H9 (cell line): ENCODE measurements at regions not wholly inside any gene's neighbourhood (a gene's known extent, or its start where the extent isn't known, plus 50 kb on each side); places are given as distances from the start of the nearest gene placed in this dataset.

Source experiments
- DNase-seq: peaks from one replicate; pipeline ENCODE4 v3.0.0-alpha.2; 2017
- H2AFZ ChIP-seq: one replicate; pipeline ENCODE4 v1.6.1; 2013; ENCODE audit warnings: mild to moderate bottlenecking, low read length, control low read depth, moderate library complexity
- H2AK5ac ChIP-seq: 2 replicates; pipeline ENCODE4 v1.6.1; 2013; ENCODE audit warnings: low read length, control low read depth, mixed read lengths; ENCODE audit not compliant: insufficient read length
- H2BK120ac ChIP-seq: one replicate; pipeline ENCODE4 v1.6.1; 2013; ENCODE audit warnings: low read depth, mild to moderate bottlenecking, low read length, control low read depth, inconsistent platforms; ENCODE audit not compliant: poor library complexity, severe bottlenecking
- H2BK12ac ChIP-seq: 2 replicates; pipeline ENCODE4 v1.6.1; 2013; ENCODE audit warnings: low read length, control low read depth, mixed read lengths, low read depth; ENCODE audit not compliant: insufficient read length
- H2BK15ac ChIP-seq: 2 replicates; pipeline ENCODE4 v1.6.1; 2013; ENCODE audit warnings: low read depth, low read length, control low read depth
- H2BK20ac ChIP-seq: one replicate; pipeline ENCODE4 v1.6.1; 2013; ENCODE audit warnings: low read depth, mild to moderate bottlenecking, low read length, control low read depth, inconsistent platforms; ENCODE audit not compliant: poor library complexity, severe bottlenecking
- H2BK5ac ChIP-seq: 2 replicates; pipeline ENCODE4 v1.6.1; 2013; ENCODE audit warnings: low read length, control low read depth, mixed read lengths; ENCODE audit not compliant: insufficient read length
- H3K14ac ChIP-seq: 2 replicates; pipeline ENCODE4 v1.6.1; 2013; ENCODE audit warnings: low read length, control low read depth; ENCODE audit not compliant: insufficient read depth
- H3K18ac ChIP-seq: 2 replicates; pipeline ENCODE4 v1.6.1; 2013; ENCODE audit warnings: low read depth, mild to moderate bottlenecking, mixed read lengths, low read length, control low read depth; ENCODE audit not compliant: insufficient read length
- H3K23ac ChIP-seq: 2 replicates; pipeline ENCODE4 v1.6.1; 2013; ENCODE audit warnings: low read length, control low read depth, mixed read lengths, low read depth; ENCODE audit not compliant: insufficient read length
- H3K23me2 ChIP-seq: 2 replicates; pipeline ENCODE4 v1.6.1; 2013; ENCODE audit warnings: low read depth, mild to moderate bottlenecking, mixed read lengths, low read length, control low read depth; ENCODE audit not compliant: insufficient read length, poor library complexity, severe bottlenecking
- H3K27ac ChIP-seq: 2 replicates; pipeline ENCODE4 v1.5.1; 2013; ENCODE audit warnings: low read length, control low read depth, mixed read lengths, low read depth; ENCODE audit not compliant: insufficient read length
- H3K27me3 ChIP-seq: 2 replicates; pipeline ENCODE4 v1.6.1; 2013; ENCODE audit warnings: low read length, control low read depth, inconsistent platforms; ENCODE audit not compliant: insufficient read depth
- H3K4ac ChIP-seq: 2 replicates; pipeline ENCODE4 v1.6.1; 2013; ENCODE audit warnings: low read depth, mild to moderate bottlenecking, control low read depth, inconsistent platforms, low read length, moderate library complexity
- H3K4me1 ChIP-seq: 2 replicates; pipeline ENCODE4 v1.6.1; 2013; ENCODE audit warnings: low read length, control low read depth, inconsistent platforms; ENCODE audit not compliant: insufficient read depth
- H3K4me2 ChIP-seq: 2 replicates; pipeline ENCODE4 v1.6.1; 2013; ENCODE audit warnings: low read length, control low read depth, mixed read lengths; ENCODE audit not compliant: insufficient read length, insufficient read depth
- H3K56ac ChIP-seq: 2 replicates; pipeline ENCODE4 v1.6.1; 2013; ENCODE audit warnings: low read depth, mild to moderate bottlenecking, mixed read lengths, low read length, control low read depth; ENCODE audit not compliant: insufficient read length
- H3K79me1 ChIP-seq: 2 replicates; pipeline ENCODE4 v1.6.1; 2013; ENCODE audit warnings: low read depth, mild to moderate bottlenecking, moderate library complexity, low read length, control low read depth, inconsistent platforms; ENCODE audit not compliant: insufficient read depth, poor library complexity, severe bottlenecking
- H3K79me2 ChIP-seq: 2 replicates; pipeline ENCODE4 v1.6.1; 2013; ENCODE audit warnings: low read length, control low read depth, inconsistent platforms; ENCODE audit not compliant: insufficient read depth
- H3K9ac ChIP-seq: 2 replicates; pipeline ENCODE4 v1.6.1; 2013; ENCODE audit warnings: low read length, control low read depth, mixed read lengths; ENCODE audit not compliant: insufficient read length; ENCODE audit errors: extremely low read depth
- H3K9me3 ChIP-seq: one replicate; pipeline ENCODE4 v1.6.1; 2013; ENCODE audit warnings: low read depth, low read length, inconsistent platforms; ENCODE audit not compliant: control insufficient read depth
- H3T11ph ChIP-seq: one replicate; pipeline ENCODE4 v1.6.1; 2013; ENCODE audit warnings: mild to moderate bottlenecking, low read length, control low read depth, inconsistent platforms
- H4K20me1 ChIP-seq: one replicate; pipeline ENCODE4 v1.6.1; 2013; ENCODE audit not compliant: control insufficient read depth, insufficient read length, insufficient read depth
- H4K5ac ChIP-seq: 2 replicates; pipeline ENCODE4 v1.6.1; 2013; ENCODE audit warnings: low read depth, mild to moderate bottlenecking, mixed read lengths, low read length, control low read depth; ENCODE audit not compliant: insufficient read length
- H4K8ac ChIP-seq: replicated peaks from 2 replicates; pipeline ENCODE4 v1.6.1; 2013; ENCODE audit warnings: low read length, control low read depth, mixed read lengths, low read depth; ENCODE audit not compliant: insufficient read length
- H4K91ac ChIP-seq: 2 replicates; pipeline ENCODE4 v1.6.1; 2013; ENCODE audit warnings: low read depth, mild to moderate bottlenecking, moderate library complexity, mixed read lengths, low read length, control low read depth; ENCODE audit not compliant: insufficient read length
- H3K27ac Mint-ChIP-seq, 3 experiments: 2 replicates in 2 of 3; 3 replicates in 1 of 3; pipeline ENCODE4 v1.8.0; 2020 to 2021; ENCODE audit warnings: mixed read lengths in 3 of 3, mild to moderate bottlenecking in 1 of 3, moderate library complexity in 1 of 3
- H3K27me3 Mint-ChIP-seq: 2 replicates; pipeline ENCODE4 v1.8.0; 2021; ENCODE audit warnings: low read depth, mild to moderate bottlenecking, moderate library complexity, mixed read lengths
- H3K36me3 Mint-ChIP-seq, 3 experiments: 2 replicates in 2 of 3; 3 replicates in 1 of 3; pipeline ENCODE4 v1.8.0; 2020 to 2021; ENCODE audit warnings: low read depth in 3 of 3, mixed read lengths in 3 of 3; ENCODE audit not compliant: insufficient read depth in 1 of 3
- H3K4me1 Mint-ChIP-seq, 2 experiments: 2 replicates each; pipeline ENCODE4 v1.8.0; 2020; ENCODE audit warnings: mixed read lengths in 2 of 2
- H3K4me3 Mint-ChIP-seq, 2 experiments: 2 replicates in 1 of 2; 3 replicates in 1 of 2; pipeline ENCODE4 v1.8.0; 2020 to 2021; ENCODE audit warnings: mild to moderate bottlenecking in 2 of 2, mixed read lengths in 2 of 2, moderate library complexity in 1 of 2
- H3K9me3 Mint-ChIP-seq, 2 experiments: 2 replicates in 1 of 2; 3 replicates in 1 of 2; pipeline ENCODE4 v1.8.0; 2020; ENCODE audit warnings: mild to moderate bottlenecking in 2 of 2, mixed read lengths in 2 of 2, moderate library complexity in 1 of 2
- CTCF ChIP-seq: fragments of 200-600 bp; sonication (generic); conservative IDR thresholded peaks from 3 replicates; pipeline ENCODE4 v1.8.0; 2021; ENCODE audit warnings: antibody characterized with exemption, mild to moderate bottlenecking
- WGBS: extraction: QIAGEN DNeasy Blood & Tissue Kit; methylation state at CpG from one replicate; pipeline ENCODE4 v1.1.7; 2013; ENCODE audit warnings: missing lambda C conversion rate, low lambda C conversion rate, mixed read lengths; ENCODE audit not compliant: insufficient read length; ENCODE audit errors: extremely low coverage; 5-methylcytosine and 5-hydroxymethylcytosine counted together

- Mint-ChIP-seq H3K9me3 (peaks cover 3 to 4% of the 10 kb centered on the region in 2 experiments; a peak in 2 of 5 replicates), H3K27me3 (no peaks in the 10 kb centered on the region), H3K36me3 (peaks cover 0 to 6% (median 2%) of the 10 kb centered on the region in 3 experiments; a peak in 1 of 7 replicates), H3K27ac (no peak overlapping the region), H3K4me1 (no peaks in the 10 kb centered on the region), H3K4me3 (no peak overlapping the region)
- H3K23ac ChIP-seq: no peak overlapping the region
- WGBS: no CpG with 5 or more reads among the region's 1 CpG
- no peak overlapping the region for H2AK5ac ChIP-seq
- H3K14ac ChIP-seq: no peak overlapping the region
- H3K4ac ChIP-seq: no peak overlapping the region
- no peak overlapping the region for H4K91ac ChIP-seq
- no peak overlapping the region for H2BK5ac ChIP-seq
- no peaks in the 10 kb centered on the region for H3K79me1 ChIP-seq
- H3K27ac ChIP-seq: no peak overlapping the region
- no peak overlapping the region for H2BK20ac ChIP-seq
- no peak overlapping the region for H2BK12ac ChIP-seq
- no peak overlapping the region for H2AFZ ChIP-seq
- no peaks in the 10 kb centered on the region for H3K9me3 ChIP-seq
- H4K20me1 ChIP-seq: no peaks in the 10 kb centered on the region
- no peak overlapping the region for H4K8ac ChIP-seq
- no peak overlapping the region for H2BK120ac ChIP-seq
- no peaks in the 10 kb centered on the region for H3K79me2 ChIP-seq
- H3K27me3 ChIP-seq: no peaks in the 10 kb centered on the region
- H3K4me2 ChIP-seq: no peak overlapping the region
- no peaks in the 10 kb centered on the region for H3K23me2 ChIP-seq
- no peak overlapping the region for H3K56ac ChIP-seq
- no peak for TF ChIP-seq CTCF
- no peak overlapping the region for H2BK15ac ChIP-seq
- no peak overlapping the region for H3T11ph ChIP-seq
- no peaks in the 10 kb centered on the region for H3K4me1 ChIP-seq
- H3K9ac ChIP-seq: no peak overlapping the region
- no peak overlapping the region for H4K5ac ChIP-seq
- H3K18ac ChIP-seq: no peak overlapping the region
- DNase-seq: no peak
These were observed 619.0 kb upstream of the GOLIM4 start for GRCh38 chr3:168714609-168715240.
